HG03354 (cell line): ENCODE measurements at regions not wholly inside any gene's neighbourhood (a gene's known extent, or its start where the extent isn't known, plus 50 kb on each side); places are given as distances from the start of the nearest gene placed in this dataset.
"Not testable (repeated sequence)": the region's sequence is repeated elsewhere in the genome, so short reads cannot be mapped to it uniquely, and the experiment has no call there.

ENCODE experiments used
- ATAC-seq: cut with Tn5 transposase; IDR thresholded peaks from one replicate; pipeline ENCODE4 v1.9.1; 2021; ENCODE audit warnings: mild to moderate bottlenecking; ENCODE audit not compliant: unreplicated experiment, poor library complexity, severe bottlenecking

- no peak for ATAC-seq
Measured at GRCh38 chr7:13692548-13692947, 296.9 kb downstream of the ETV1 start.

- ATAC-seq: no peak
Measured at GRCh38 chr7:13702251-13702650, 287.2 kb downstream of the ETV1 start.

DNA sequence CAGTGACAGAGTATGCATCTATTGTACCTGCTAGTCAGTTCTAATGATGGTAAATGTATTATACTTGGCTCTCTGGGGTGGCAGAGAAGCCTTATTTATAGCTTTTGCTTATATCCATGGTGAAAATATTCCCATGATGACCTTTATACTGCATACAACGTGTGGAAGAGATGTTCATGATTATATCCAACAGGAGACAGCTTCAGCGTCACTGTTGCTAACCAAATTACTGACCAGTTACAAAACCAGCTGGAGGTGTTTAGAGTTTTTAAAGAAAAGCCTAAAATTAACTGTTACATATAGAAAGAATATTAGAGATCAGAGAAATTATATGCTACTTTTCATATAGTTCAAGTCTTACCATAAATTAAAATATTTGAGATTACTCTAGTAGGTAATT lies 280.8 kb downstream of the ETV1 start:
- no peak for ATAC-seq

DNA sequence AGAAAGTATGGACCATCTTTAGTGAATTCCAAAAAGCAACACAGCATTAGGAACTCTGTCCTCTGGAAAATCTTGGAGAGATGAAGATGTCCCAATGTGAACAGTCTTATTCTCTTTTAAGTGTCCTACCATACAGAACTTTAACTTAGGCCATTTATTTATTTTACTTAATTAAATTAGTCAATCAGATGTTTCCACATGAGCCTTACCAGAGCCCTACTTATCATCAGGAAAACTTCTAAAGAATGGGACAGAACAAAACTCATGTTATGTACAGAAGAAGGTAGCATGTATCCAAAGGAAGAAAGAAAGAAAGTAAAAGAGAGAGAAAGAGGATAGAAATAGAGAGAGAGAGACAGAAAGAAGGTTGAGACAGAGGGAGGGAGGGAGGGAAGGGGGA lies 276.4 kb downstream of the ETV1 start:
- no peak for ATAC-seq

DNA sequence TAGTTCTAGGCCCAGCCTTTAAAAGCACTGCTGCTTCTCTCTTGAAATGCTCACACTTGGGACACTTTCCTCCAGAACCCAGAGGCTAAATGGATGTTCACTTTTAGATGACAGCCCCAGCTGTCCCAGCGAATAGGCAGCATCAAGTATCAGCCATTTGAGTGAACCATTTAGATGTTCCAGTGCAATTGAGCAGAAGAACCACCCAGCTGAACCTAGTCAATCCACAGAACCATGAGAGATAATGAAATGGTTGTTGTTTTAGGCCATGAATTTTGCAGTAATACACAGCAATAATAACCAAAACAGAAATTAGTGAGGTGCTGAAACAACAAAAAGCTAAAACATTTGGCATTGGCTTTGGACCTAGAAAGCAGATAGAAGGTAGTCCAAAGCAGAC lies 273.9 kb downstream of the ETV1 start:
- ATAC-seq: no peak

- no peak for ATAC-seq
Measured at GRCh38 chr7:13717031-13717430, 272.4 kb downstream of the ETV1 start.

DNA sequence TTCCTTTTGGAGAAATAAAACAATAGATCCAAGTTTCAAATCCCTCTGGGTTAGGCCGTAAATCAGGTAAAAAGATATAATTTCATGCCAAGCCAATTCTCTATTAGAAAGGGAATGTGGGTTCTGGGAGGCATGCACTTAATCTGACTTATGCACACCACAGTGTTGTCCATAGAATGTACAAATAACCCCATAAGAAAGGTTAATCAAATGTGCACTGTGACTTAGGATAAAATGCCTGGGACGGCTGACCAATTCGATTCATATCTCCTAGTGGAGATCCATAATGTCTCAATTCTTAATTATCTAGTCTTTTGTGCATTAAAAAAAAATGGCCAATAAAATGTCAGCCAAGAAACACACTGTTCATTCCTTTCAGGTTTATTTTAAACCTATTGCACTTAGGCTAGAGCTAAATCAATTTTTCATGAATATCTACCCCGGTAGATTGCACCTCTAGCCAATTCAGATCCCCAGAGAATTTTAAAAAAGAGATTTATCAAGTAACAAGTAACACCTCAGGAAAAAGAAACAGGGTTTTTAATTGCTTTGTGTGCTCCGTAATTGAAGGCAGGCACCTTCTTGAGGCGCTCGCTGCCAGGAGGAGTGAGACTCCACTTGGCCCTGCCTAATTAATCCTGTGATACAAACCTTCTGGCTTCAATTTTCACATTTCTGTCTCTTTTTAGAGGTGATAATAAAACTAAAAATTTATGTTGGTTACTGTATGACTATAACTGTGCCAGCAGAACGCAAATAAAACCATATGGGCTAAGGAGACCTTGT lies 265.1 kb downstream of the ETV1 start:
- no peak for ATAC-seq

- ATAC-seq: no peak
Measured at GRCh38 chr7:13724977-13725566, 264.4 kb downstream of the ETV1 start.

- ATAC-seq: no peak
Measured at GRCh38 chr7:13725591-13725990, 263.9 kb downstream of the ETV1 start.

DNA sequence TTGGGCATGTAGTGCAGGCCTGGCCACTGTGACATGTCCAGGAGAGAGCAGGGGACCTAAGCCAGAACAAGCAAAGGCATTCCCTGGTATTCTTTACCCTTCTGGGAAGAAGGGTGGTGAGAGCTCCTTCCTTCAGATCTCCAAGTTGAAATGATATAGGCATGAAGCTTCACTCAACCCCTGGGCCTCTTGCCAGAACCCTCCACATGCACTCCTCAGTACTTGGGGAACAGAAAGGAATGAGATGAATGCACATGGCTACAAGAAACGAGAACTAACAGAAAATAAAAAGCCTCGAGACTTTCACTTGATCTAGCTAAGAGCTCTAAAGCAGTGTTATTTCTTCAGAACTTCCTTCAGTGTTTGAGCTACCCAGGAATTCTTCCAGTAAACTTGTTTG lies 262.2 kb downstream of the ETV1 start:
- ATAC-seq: no peak

DNA sequence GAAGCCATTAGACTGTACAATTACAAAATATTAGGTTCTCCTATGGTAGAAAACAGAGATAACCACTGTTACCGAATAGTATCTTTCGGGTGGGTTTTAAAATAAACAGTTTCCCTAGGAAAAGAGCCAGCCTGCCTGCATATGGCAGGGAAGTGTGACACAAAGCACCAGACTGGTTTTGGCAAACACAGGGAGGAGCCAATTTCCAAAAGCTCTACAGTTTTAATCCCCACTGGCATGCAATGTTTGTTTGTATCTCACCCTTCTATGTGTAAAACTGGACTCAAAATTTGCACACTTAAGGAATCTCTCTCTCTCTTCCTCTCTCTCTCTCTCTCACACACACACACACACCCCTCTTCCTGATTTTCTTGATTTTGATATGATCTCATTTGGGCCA lies 261.7 kb downstream of the ETV1 start:
- no peak for ATAC-seq

DNA sequence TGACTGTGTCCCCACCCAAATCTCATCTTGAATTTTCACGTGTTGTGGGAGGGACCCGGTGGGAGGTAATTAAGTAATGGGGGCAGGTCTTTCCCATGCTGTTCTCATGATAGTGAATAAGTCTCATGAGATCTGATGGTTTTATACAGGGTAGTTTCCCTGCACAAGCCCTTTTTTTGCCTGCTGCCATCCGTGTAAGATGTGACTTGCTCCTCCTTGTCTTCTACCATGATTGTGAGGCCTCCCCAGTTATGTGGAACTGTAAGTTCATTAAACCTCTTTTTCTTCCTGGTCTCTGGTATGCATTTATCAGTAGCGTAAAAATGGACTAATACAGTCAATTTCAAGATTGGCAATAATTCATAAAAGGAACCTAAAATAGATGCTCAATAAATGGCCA lies 261.0 kb downstream of the ETV1 start:
- ATAC-seq: not testable (repeated sequence)

DNA sequence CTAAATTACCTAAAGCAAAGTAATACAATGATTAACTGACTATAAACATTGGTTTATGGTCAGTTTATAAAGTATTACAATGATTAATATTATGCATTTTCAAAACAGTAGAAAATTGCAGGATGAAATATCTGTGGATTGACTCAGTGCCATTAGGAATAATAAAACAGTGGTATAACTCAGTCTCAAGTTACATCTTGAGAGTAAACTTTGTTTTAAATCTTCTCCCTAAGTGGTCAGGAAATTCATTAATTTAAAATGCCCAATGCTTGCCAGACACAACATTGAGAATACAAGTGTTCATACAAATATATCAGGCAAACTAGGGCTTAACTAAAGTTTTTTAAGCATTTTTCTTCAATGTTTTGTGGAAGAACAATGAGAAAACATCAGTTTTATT lies 257.8 kb downstream of the ETV1 start:
- ATAC-seq: no peak

- ATAC-seq: no peak
Measured at GRCh38 chr7:13737563-13737962, 251.9 kb downstream of the ETV1 start.

- ATAC-seq: no peak
Measured at GRCh38 chr7:13742126-13742525, 247.3 kb downstream of the ETV1 start.

DNA sequence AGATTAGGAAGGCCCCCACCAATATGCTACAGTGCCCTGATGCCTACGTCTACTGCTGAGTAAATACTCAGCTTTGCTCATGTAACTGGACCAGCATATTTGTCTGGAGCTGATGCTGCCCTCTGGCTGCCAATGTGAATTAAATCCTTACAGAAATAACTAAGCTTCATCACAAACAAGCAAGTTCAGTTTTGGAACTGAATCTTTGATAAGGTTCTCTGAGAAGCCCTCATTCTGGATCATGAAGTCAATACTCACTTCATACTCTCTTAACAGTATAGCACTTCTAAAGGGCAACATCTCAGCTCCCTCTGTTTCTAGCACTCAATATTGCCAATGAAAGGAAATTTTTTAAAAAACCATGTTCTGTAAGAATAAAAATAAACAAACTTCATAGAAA lies 246.7 kb downstream of the ETV1 start:
- ATAC-seq: no peak

GRCh38 chr7:13743226-13743625 lies 246.2 kb downstream of the ETV1 start:
- no peak for ATAC-seq

- ATAC-seq: no peak
Measured at GRCh38 chr7:13745530-13745929, 243.9 kb downstream of the ETV1 start.

- no peak for ATAC-seq
Measured at GRCh38 chr7:13748998-13749397, 240.5 kb downstream of the ETV1 start.

DNA sequence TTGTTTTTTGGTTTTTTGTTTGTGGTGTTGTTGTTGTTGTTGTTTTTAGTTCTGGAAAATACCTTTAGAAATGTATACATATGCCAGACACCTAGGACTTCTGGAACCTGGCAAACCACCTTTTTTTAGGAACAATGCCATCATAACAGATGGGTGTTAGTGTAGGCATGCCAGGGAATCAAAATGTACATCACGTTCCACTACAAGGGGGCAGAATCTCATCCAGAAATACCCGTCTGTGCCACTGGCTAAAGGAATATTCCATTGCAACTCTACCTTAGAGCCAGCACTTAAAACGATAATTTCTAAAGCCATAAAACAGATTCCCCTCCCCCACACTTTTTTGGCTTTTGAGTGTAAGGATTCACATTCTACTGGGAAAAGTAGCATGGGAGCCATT lies 239.8 kb downstream of the ETV1 start:
- ATAC-seq: no peak

DNA sequence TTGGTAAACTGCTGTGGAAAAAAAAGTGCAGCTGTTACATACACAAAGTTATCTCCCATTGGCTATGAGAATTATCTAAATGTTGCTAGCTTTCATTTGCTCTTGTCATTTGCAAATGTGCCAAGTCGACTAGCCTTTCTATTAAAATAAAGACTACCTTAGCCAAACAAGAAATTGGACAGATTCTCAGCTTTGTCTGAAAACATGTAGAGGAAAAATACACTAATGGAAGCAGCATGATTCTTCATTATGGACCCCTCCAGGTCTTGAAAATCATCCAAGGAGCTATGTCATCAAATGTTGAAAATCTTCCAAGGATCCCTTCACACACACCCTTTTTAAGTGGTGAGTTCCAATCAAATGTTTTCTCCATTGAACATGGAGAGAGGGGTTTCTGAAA lies 237.7 kb downstream of the ETV1 start:
- ATAC-seq: no peak

- ATAC-seq: no peak
Measured at GRCh38 chr7:13757841-13758240, 231.6 kb downstream of the ETV1 start.
